ENCODE measurements at regions not wholly inside any gene's neighbourhood (a gene's known extent, or its start where the extent isn't known, plus 50 kb on each side); places are given as distances from the start of the nearest gene placed in this dataset.

DNA sequence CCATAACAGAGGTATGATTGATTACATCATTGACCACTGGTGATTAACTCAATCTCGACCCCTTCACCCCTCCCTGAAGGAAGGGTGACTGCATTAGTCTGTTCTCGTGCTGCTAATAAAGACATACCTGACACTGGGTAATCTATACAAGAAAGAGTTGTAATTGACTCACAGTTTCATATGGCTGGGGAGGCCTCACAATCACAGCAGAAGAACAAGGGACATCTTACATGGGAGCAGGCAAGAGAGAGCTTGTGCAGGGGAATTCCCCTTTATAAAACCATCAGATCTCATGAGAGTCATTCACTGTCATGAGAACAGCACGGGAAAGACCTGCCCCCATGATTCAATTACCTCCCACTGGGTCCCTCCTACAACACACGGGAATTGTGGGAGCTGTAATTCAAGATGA is 55.9 kb upstream of the TMCC3 start:
- DNase-seq: no peak

DNA sequence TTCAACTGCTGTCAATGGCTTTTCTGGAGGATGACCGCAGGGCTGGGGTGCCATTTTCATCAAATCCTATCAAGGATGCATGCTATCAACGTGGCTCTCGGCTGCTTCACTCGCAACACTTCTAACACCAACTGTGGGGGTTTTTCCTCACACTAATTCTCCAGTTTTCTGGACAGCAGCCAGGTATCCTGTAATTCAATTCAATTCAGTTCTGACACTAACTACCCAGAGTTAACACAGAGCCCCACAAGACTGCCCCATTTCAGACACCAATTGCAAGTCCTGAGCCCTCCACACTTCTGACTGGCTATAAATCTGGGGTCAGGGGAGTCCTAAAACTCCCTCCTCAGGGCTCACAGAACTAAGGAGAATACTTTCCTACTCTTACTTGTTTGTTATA is 55.3 kb upstream of the TMCC3 start:
- no peak for DNase-seq

- peak; percentile 26 to 44 for DNase-seq
Measured at GRCh38 chr12:94704452-94705306, 54.3 kb upstream of the TMCC3 start.

GRCh38 chr12:94702696-94703095 is 52.3 kb upstream of the TMCC3 start:
- no peak for DNase-seq

DNA sequence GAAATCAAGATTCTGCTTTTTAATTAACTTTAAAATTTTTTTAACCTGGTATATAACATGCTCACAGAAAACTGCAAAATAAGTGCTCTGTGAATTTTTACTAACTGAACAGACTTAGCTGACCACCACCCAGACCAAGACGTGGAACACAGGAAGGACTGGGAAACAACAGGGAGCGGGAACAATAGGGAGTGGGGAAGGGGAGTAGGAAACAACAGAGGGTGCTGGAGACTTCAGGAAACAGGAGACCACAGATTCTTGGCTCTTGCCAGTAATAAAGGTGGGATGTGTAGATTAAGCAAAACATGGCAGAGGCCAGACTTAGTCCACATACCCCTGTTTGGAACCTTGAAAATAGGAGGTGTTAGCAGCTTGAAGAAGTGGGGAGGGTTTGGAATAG is 51.4 kb upstream of the TMCC3 start:
- DNase-seq: no peak

GRCh38 chr12:94700662-94701061 is 50.3 kb upstream of the TMCC3 start:
- DNase-seq: no peak
